ENCODE measurements at regions not wholly inside any gene's neighbourhood (a gene's known extent, or its start where the extent isn't known, plus 50 kb on each side); places are given as distances from the start of the nearest gene placed in this dataset.

DNA sequence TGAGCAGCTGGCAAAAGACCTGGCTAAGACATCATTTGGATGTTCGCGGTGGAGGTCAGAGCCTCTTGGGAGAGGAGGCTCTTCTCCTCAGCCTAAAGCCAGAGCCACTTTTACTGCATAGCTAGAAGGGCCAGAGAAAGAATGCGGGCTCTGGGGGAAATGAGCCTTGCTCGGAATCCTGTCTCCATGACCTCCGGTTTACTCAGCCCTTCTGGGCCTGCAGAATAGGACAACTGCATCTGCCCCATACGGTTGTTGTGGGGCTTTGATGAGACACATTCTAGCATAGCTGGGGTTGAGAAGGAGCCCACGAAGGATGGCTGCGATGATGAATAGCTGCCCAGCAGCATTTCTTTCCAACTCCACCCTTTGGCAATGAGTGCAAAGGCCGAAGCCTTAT lies 115.0 kb upstream of the SLC22A23 start:
- no peaks in the 10 kb centered on the region for H3K9me3 ChIP-seq (replicated peaks in 1 of 2; ENCODE audit: control insufficient read depth in 2 of 2, insufficient read depth in 1 of 2, low read depth in 1 of 2, low read length in 2 of 2)
- peak overlapping the region; percentile 72 for H2AK5ac ChIP-seq (ENCODE audit: low read depth, low read length)
- no peak overlapping the region for H4K91ac ChIP-seq (ENCODE audit: low read depth, low read length, poor library complexity)
- H3K4me2 ChIP-seq (ENCODE audit: insufficient read depth, low read length, poor library complexity, severe bottlenecking), result no peak overlapping the region
- H2BK5ac ChIP-seq (ENCODE audit: low read length), result no peak overlapping the region
- H4K8ac ChIP-seq (ENCODE audit: low read depth, low read length), result no peak overlapping the region
- H3K4me3 ChIP-seq (ENCODE audit: low read length in 2 of 2), result no peak overlapping the region
- no peak overlapping the region for H2BK15ac ChIP-seq (ENCODE audit: low read length)
- no peak overlapping the region for H2BK120ac ChIP-seq (ENCODE audit: low read depth, low read length)
- peaks cover 1 to 8% of the 10 kb centered on the region in 2 donors for H3K4me1 ChIP-seq (ENCODE audit: control insufficient read depth in 2 of 2, insufficient read depth in 1 of 2, low read depth in 1 of 2, low read length in 2 of 2)
- H3K27ac ChIP-seq (replicated peaks; ENCODE audit: low read length), result no peak overlapping the region
- no CpG with 5 or more reads among the region's 9 CpGs for WGBS, 2 donors (ENCODE audit: extremely low coverage in 2 of 2, insufficient read length in 2 of 2, insufficient replicate concordance in 1 of 2)
- no peak overlapping the region for H3K18ac ChIP-seq (ENCODE audit: low read length)
- H2BK12ac ChIP-seq (ENCODE audit: low read length), result no peak overlapping the region
- H3K36me3 ChIP-seq (replicated peaks in 1 of 2; ENCODE audit: control insufficient read depth in 2 of 2, insufficient read depth in 2 of 2, low read length in 2 of 2), result no peaks in the 10 kb centered on the region
- H3K27me3 ChIP-seq (ENCODE audit: control insufficient read depth in 3 of 3, insufficient read depth in 3 of 3, low read depth in 1 of 3, low read length in 3 of 3), result no peaks in the 10 kb centered on the region
- no peaks in the 10 kb centered on the region for H3K79me1 ChIP-seq (ENCODE audit: low read depth, low read length)
- DNase-seq (ENCODE audit: low spot score), result no peak
- H3K14ac ChIP-seq (ENCODE audit: low read length), result no peak overlapping the region
- H2AFZ ChIP-seq (ENCODE audit: low read length), result no peak overlapping the region
- H3K9ac ChIP-seq (ENCODE audit: low read depth, low read length, poor library complexity), result no peak overlapping the region
- H3K23ac ChIP-seq (ENCODE audit: low read depth, low read length, poor library complexity), result no peak overlapping the region
- H3K4ac ChIP-seq (ENCODE audit: low read length), result no peak overlapping the region

DNA sequence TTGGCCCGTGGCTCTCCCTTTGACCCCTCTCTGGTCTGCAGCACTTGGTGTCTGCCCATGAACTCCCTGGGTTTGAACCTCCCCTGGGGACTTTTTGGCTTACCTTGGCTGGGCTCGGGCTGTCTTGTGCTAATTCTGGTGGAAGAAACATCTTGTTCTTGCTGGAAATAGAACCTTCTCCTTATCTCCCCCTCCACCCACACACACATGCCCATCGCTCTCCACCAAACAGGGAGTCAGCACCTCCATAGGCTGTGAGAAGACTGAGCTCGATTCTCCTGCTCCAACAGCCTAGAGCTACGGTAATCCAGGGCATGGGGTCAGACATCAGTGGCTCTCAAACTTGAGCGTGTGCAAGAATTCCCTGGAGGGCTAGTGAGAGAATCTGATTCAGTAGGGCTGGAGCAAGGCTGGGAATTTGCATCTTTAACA lies 114.4 kb upstream of the SLC22A23 start:
- H2BK15ac ChIP-seq (ENCODE audit: low read length), result no peak overlapping the region
- H3K4ac ChIP-seq (ENCODE audit: low read length), result no peak overlapping the region
- no peak overlapping the region for H3K27ac ChIP-seq (replicated peaks; ENCODE audit: low read length)
- no peaks in the 10 kb centered on the region for H3K36me3 ChIP-seq (replicated peaks in 1 of 2; ENCODE audit: control insufficient read depth in 2 of 2, insufficient read depth in 2 of 2, low read length in 2 of 2)
- H2BK120ac ChIP-seq (ENCODE audit: low read depth, low read length), result no peak overlapping the region
- no peaks in the 10 kb centered on the region for H3K79me1 ChIP-seq (ENCODE audit: low read depth, low read length)
- no peak overlapping the region for H2AK5ac ChIP-seq (ENCODE audit: low read depth, low read length)
- WGBS, 2 donors (ENCODE audit: extremely low coverage in 2 of 2, insufficient read length in 2 of 2, insufficient replicate concordance in 1 of 2), result no CpG with 5 or more reads among the region's 6 CpGs
- no peak overlapping the region for H4K91ac ChIP-seq (ENCODE audit: low read depth, low read length, poor library complexity)
- H3K18ac ChIP-seq (ENCODE audit: low read length), result no peak overlapping the region
- peaks cover 1 to 8% of the 10 kb centered on the region in 2 donors for H3K4me1 ChIP-seq (ENCODE audit: control insufficient read depth in 2 of 2, insufficient read depth in 1 of 2, low read depth in 1 of 2, low read length in 2 of 2)
- H2AFZ ChIP-seq (ENCODE audit: low read length), result no peak overlapping the region
- DNase-seq (ENCODE audit: low spot score), result no peak
- no peak overlapping the region for H3K9ac ChIP-seq (ENCODE audit: low read depth, low read length, poor library complexity)
- no peak overlapping the region for H2BK12ac ChIP-seq (ENCODE audit: low read length)
- no peak overlapping the region for H3K4me3 ChIP-seq (ENCODE audit: low read length in 2 of 2)
- H3K27me3 ChIP-seq (ENCODE audit: control insufficient read depth in 3 of 3, insufficient read depth in 3 of 3, low read depth in 1 of 3, low read length in 3 of 3), result no peaks in the 10 kb centered on the region
- H4K8ac ChIP-seq (ENCODE audit: low read depth, low read length), result no peak overlapping the region
- no peak overlapping the region for H2BK5ac ChIP-seq (ENCODE audit: low read length)
- no peak overlapping the region for H3K4me2 ChIP-seq (ENCODE audit: insufficient read depth, low read length, poor library complexity, severe bottlenecking)
- H3K9me3 ChIP-seq (replicated peaks in 1 of 2; ENCODE audit: control insufficient read depth in 2 of 2, insufficient read depth in 1 of 2, low read depth in 1 of 2, low read length in 2 of 2), result no peaks in the 10 kb centered on the region
- H3K23ac ChIP-seq (ENCODE audit: low read depth, low read length, poor library complexity), result no peak overlapping the region
- H3K14ac ChIP-seq (ENCODE audit: low read length), result no peak overlapping the region

DNA sequence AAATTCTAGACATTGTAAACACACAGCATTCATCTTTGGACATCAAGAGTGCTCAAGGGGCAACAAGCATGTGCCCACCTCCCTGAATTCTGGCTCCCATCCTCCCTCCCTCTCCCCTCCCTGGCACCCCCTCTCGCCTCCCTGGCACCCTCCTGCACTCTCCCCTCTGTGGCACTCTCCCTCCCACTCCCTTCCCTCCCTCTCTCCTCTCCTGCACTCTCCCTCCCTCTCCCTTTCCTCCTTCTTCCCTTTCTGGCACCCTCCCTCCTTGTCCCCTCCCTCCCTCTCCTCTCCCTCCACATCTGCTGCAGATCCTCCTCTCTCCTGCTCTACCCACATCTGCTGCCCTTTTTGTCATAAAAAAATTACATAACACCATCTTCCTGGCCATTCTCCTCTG lies 113.0 kb upstream of the SLC22A23 start:
- Histone ChIP-seq H3K14ac (ENCODE audit: low read length) (no peak overlapping the region), H3K9ac (ENCODE audit: low read depth, low read length, poor library complexity) (no peak overlapping the region), H3K23ac (ENCODE audit: low read depth, low read length, poor library complexity) (no peak overlapping the region), H3K18ac (ENCODE audit: low read length) (peak overlapping the region; percentile 54), H3K4ac (ENCODE audit: low read length) (no peak overlapping the region), H2AFZ (ENCODE audit: low read length) (no peak overlapping the region), H3K4me3 (ENCODE audit: low read length in 2 of 2) (no peak overlapping the region), H2BK12ac (ENCODE audit: low read length) (no peak overlapping the region), H4K91ac (ENCODE audit: low read depth, low read length, poor library complexity) (no peak overlapping the region), H2BK15ac (ENCODE audit: low read length) (no peak overlapping the region), H3K9me3 (replicated peaks in 1 of 2; ENCODE audit: control insufficient read depth in 2 of 2, insufficient read depth in 1 of 2, low read depth in 1 of 2, low read length in 2 of 2) (no peaks in the 10 kb centered on the region), H2AK5ac (ENCODE audit: low read depth, low read length) (no peak overlapping the region), H3K36me3 (replicated peaks in 1 of 2; ENCODE audit: control insufficient read depth in 2 of 2, insufficient read depth in 2 of 2, low read length in 2 of 2) (no peaks in the 10 kb centered on the region), H3K79me1 (ENCODE audit: low read depth, low read length) (no peaks in the 10 kb centered on the region), H2BK5ac (ENCODE audit: low read length) (no peak overlapping the region), H3K27ac (replicated peaks; ENCODE audit: low read length) (no peak overlapping the region), H3K4me1 (ENCODE audit: control insufficient read depth in 2 of 2, insufficient read depth in 1 of 2, low read depth in 1 of 2, low read length in 2 of 2) (peaks cover 0 to 6% of the 10 kb centered on the region in 2 donors), H3K27me3 (ENCODE audit: control insufficient read depth in 3 of 3, insufficient read depth in 3 of 3, low read depth in 1 of 3, low read length in 3 of 3) (no peaks in the 10 kb centered on the region), H2BK120ac (ENCODE audit: low read depth, low read length) (no peak overlapping the region), H3K4me2 (ENCODE audit: insufficient read depth, low read length, poor library complexity, severe bottlenecking) (no peak overlapping the region), H4K8ac (ENCODE audit: low read depth, low read length) (no peak overlapping the region)
- DNase-seq (ENCODE audit: low spot score), result no peak
- WGBS, 2 donors (ENCODE audit: extremely low coverage in 2 of 2, insufficient read length in 2 of 2, insufficient replicate concordance in 1 of 2), result no CpG with 5 or more reads among the region's 1 CpG

DNA sequence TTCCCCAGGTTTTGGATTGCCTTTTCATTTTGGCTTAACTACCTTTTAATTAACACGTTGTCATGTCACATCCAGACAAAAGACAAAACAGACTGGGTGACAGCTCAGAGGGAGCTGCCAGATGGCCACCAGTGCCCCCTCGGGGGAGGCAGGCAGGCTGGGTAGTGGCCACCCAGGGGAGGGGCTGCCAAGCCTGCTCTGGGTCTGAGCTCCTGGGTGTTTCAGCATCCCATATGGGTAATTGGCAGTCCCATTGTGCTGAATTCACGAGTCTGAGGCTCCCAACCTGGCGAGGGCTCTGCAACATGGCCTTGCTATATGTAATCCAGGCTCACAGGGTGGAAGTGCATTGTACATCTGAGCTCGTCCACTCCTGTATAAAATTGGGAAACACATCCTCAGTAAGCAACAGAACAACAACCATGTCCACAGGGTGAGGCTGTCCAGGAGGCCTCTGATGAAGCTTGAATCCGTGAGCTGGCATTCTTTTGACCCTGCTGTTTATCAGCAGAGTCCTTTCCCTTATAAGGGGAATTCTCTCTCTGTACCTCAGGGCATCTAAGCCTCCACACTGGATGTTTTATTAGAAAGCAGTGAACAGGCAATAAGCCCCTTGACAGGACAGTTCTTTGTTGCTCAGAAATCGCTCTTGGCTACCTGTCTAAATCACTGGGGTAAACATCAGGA lies 111.7 kb upstream of the SLC22A23 start:
- Histone ChIP-seq H2AFZ (ENCODE audit: low read length) (no peak overlapping the region), H3K79me1 (ENCODE audit: low read depth, low read length) (no peaks in the 10 kb centered on the region), H3K9ac (ENCODE audit: low read depth, low read length, poor library complexity) (no peak overlapping the region), H3K14ac (ENCODE audit: low read length) (no peak overlapping the region), H3K4me1 (ENCODE audit: control insufficient read depth in 2 of 2, insufficient read depth in 1 of 2, low read depth in 1 of 2, low read length in 2 of 2) (peaks cover 0 to 6% of the 10 kb centered on the region in 2 donors), H2BK5ac (ENCODE audit: low read length) (no peak overlapping the region), H2BK15ac (ENCODE audit: low read length) (no peak overlapping the region), H2BK120ac (ENCODE audit: low read depth, low read length) (no peak overlapping the region), H2BK12ac (ENCODE audit: low read length) (no peak overlapping the region), H2AK5ac (ENCODE audit: low read depth, low read length) (no peak overlapping the region), H3K18ac (ENCODE audit: low read length) (peak overlapping the region; percentile 6), H4K8ac (ENCODE audit: low read depth, low read length) (no peak overlapping the region), H3K27ac (replicated peaks; ENCODE audit: low read length) (no peak overlapping the region), H3K4me2 (ENCODE audit: insufficient read depth, low read length, poor library complexity, severe bottlenecking) (no peak overlapping the region), H3K4ac (ENCODE audit: low read length) (no peak overlapping the region), H3K36me3 (replicated peaks in 1 of 2; ENCODE audit: control insufficient read depth in 2 of 2, insufficient read depth in 2 of 2, low read length in 2 of 2) (no peaks in the 10 kb centered on the region), H3K27me3 (ENCODE audit: control insufficient read depth in 3 of 3, insufficient read depth in 3 of 3, low read depth in 1 of 3, low read length in 3 of 3) (no peaks in the 10 kb centered on the region), H3K9me3 (replicated peaks in 1 of 2; ENCODE audit: control insufficient read depth in 2 of 2, insufficient read depth in 1 of 2, low read depth in 1 of 2, low read length in 2 of 2) (no peaks in the 10 kb centered on the region), H3K4me3 (ENCODE audit: low read length in 2 of 2) (no peak overlapping the region), H4K91ac (ENCODE audit: low read depth, low read length, poor library complexity) (no peak overlapping the region), H3K23ac (ENCODE audit: low read depth, low read length, poor library complexity) (no peak overlapping the region)
- DNase-seq (ENCODE audit: low spot score), result no peak
- no CpG with 5 or more reads among the region's 7 CpGs for WGBS, 2 donors (ENCODE audit: extremely low coverage in 2 of 2, insufficient read length in 2 of 2, insufficient replicate concordance in 1 of 2)

Data from neuronal stem cell (in vitro differentiated cells).